Liver (tissue), 8 donors: ENCODE measurements at regions not wholly inside any gene's neighbourhood (a gene's known extent, or its start where the extent isn't known, plus 50 kb on each side); places are given as distances from the start of the nearest gene placed in this dataset.

Experiments used
- DNase-seq: peaks from one replicate; pipeline ENCODE4 v3.0.0-alpha.2; 2017; ENCODE audit warnings: low spot score
- H3K27ac ChIP-seq, 2 donors: one replicate each; pipeline ENCODE4 v1.7.0; 2013; ENCODE audit warnings: inconsistent platforms in 2 of 2, low read length in 2 of 2, control low read depth in 1 of 2, low read depth in 1 of 2, mild to moderate bottlenecking in 1 of 2
- H3K27me3 ChIP-seq, 4 donors: one replicate each; pipeline versions ENCODE4 v1.6.1 to v1.7.0; 2013; ENCODE audit warnings: low read length in 3 of 4, inconsistent platforms in 1 of 4, mild to moderate bottlenecking in 1 of 4, moderate library complexity in 1 of 4; ENCODE audit not compliant: control insufficient read depth in 4 of 4, insufficient read depth in 4 of 4
- H3K36me3 ChIP-seq, 4 donors: one replicate each; pipeline versions ENCODE4 v1.6.1 to v1.7.0; 2013; ENCODE audit warnings: low read length in 3 of 4, mild to moderate bottlenecking in 3 of 4, low read depth in 1 of 4, moderate library complexity in 1 of 4; ENCODE audit not compliant: control insufficient read depth in 4 of 4, insufficient read depth in 3 of 4
- H3K4me1 ChIP-seq, 4 donors: one replicate each; pipeline versions ENCODE4 v1.6.1 to v1.7.0; 2013; ENCODE audit warnings: low read length in 3 of 4, mild to moderate bottlenecking in 3 of 4, moderate library complexity in 1 of 4; ENCODE audit not compliant: control insufficient read depth in 4 of 4, insufficient read depth in 4 of 4
- H3K4me3 ChIP-seq, 3 donors: one replicate each; pipeline versions ENCODE4 v1.6.1 to v1.7.0; 2013; ENCODE audit warnings: low read length in 3 of 3, control low read depth in 1 of 3, low read depth in 1 of 3, mild to moderate bottlenecking in 1 of 3
- H3K9ac ChIP-seq, 2 donors: one replicate each; pipeline ENCODE4 v1.7.0; 2013; ENCODE audit warnings: low read length in 2 of 2, mild to moderate bottlenecking in 2 of 2, moderate library complexity in 2 of 2, control low read depth in 1 of 2, low read depth in 1 of 2
- H3K9me3 ChIP-seq, 4 donors: one replicate each; pipeline versions ENCODE4 v1.6.1 to v1.7.0; 2013; ENCODE audit warnings: low read length in 3 of 4; ENCODE audit not compliant: control insufficient read depth in 4 of 4
- EGR1 ChIP-seq, 2 donors: IDR thresholded peaks; 2 replicates each; pipeline ENCODE4 v1.6.1; 2016 to 2018; ENCODE audit warnings: antibody characterized with exemption in 2 of 2, low read depth in 2 of 2
- FOXA1 ChIP-seq: IDR thresholded peaks from 2 replicates; pipeline ENCODE4 v1.6.1; 2016; ENCODE audit warnings: antibody characterized with exemption
- GABPA ChIP-seq, 2 donors: IDR thresholded peaks in 1 of 2; conservative IDR thresholded peaks in 1 of 2; 2 replicates each; pipeline ENCODE4 v1.6.1; 2016; ENCODE audit warnings: antibody characterized with exemption in 2 of 2, mild to moderate bottlenecking in 1 of 2, moderate library complexity in 1 of 2
- HNF4A ChIP-seq, 2 donors: conservative IDR thresholded peaks; 2 replicates each; pipeline ENCODE4 v1.6.1; 2016; ENCODE audit warnings: antibody characterized with exemption in 2 of 2, mild to moderate bottlenecking in 2 of 2
- HNF4G ChIP-seq: IDR thresholded peaks from 2 replicates; pipeline ENCODE4 v1.6.1; 2016; ENCODE audit warnings: antibody characterized with exemption
- JUND ChIP-seq, 2 donors: IDR thresholded peaks; 2 replicates each; pipeline ENCODE4 v1.6.1; 2016; ENCODE audit warnings: antibody characterized with exemption in 2 of 2
- NR2F2 ChIP-seq: IDR thresholded peaks from 2 replicates; pipeline ENCODE4 v1.6.1; 2016; ENCODE audit warnings: antibody characterized with exemption
- RAD21 ChIP-seq, 2 donors: IDR thresholded peaks; 2 replicates each; pipeline ENCODE4 v1.6.1; 2016; ENCODE audit warnings: antibody characterized with exemption in 2 of 2, mild to moderate bottlenecking in 2 of 2
- RXRA ChIP-seq, 2 donors: IDR thresholded peaks; 2 replicates each; pipeline ENCODE4 v1.6.1; 2017 to 2018; ENCODE audit warnings: antibody characterized with exemption in 2 of 2, mild to moderate bottlenecking in 1 of 2
- SP1 ChIP-seq: IDR thresholded peaks from 2 replicates; pipeline ENCODE4 v1.6.1; 2018; ENCODE audit warnings: antibody characterized with exemption, mild to moderate bottlenecking
- YY1 ChIP-seq: IDR thresholded peaks from 2 replicates; pipeline ENCODE4 v1.6.1; 2016; ENCODE audit warnings: antibody characterized with exemption, mild to moderate bottlenecking
- WGBS: extraction: QIAGEN DNeasy Blood & Tissue Kit; methylation state at CpG from one replicate; pipeline ENCODE4 v1.1.7; 2013; 5-methylcytosine and 5-hydroxymethylcytosine counted together
- TF ChIP-seq, protein P1 (sequence below): IDR thresholded peaks from 2 replicates; pipeline ENCODE4 v1.6.1; 2016; ENCODE audit warnings: antibody characterized with exemption
- TF ChIP-seq, protein P2 (sequence below): fragments of 150-350 bp; IDR thresholded peaks from 2 replicates; pipeline ENCODE4 v1.5.1; 2017; ENCODE audit warnings: improper control_type of control experiment, low read depth, low read length; ENCODE audit not compliant: missing input control
- TF ChIP-seq, protein P3 (sequence below): IDR thresholded peaks from 2 replicates; pipeline ENCODE4 v1.6.1; 2016; ENCODE audit warnings: antibody characterized with exemption
- TF ChIP-seq, protein P4 (sequence below): IDR thresholded peaks from 2 replicates; pipeline ENCODE4 v1.6.1; 2016; ENCODE audit warnings: antibody characterized with exemption
- donor health status: healthy.
- donor health status: healthy.
- donor health status: healthy.
- donor health status: healthy.
- donor health status: healthy.

DNA sequence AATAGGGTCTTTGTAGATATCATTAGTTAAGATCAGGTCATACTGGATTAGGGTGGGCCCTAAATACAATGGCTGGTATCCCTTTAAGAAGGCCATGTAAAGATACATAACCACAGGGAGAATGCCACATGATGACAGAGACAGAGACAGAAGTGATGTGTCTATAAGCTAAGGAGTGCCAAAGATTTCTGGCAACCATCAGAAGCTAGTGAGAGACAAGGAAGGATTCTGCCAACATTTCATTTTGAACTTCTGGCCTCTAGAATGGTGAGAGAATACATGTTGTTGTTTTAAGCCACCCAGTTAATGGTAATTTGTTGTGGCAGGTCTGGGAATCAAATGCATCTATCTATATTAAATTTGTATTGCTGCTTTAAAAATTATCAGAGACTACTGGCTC is 185.5 kb upstream of the CYRIA start:
- TF ChIP-seq, protein P1, sequence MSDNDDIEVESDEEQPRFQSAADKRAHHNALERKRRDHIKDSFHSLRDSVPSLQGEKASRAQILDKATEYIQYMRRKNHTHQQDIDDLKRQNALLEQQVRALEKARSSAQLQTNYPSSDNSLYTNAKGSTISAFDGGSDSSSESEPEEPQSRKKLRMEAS, result no peak
- TF ChIP-seq, protein P2, sequence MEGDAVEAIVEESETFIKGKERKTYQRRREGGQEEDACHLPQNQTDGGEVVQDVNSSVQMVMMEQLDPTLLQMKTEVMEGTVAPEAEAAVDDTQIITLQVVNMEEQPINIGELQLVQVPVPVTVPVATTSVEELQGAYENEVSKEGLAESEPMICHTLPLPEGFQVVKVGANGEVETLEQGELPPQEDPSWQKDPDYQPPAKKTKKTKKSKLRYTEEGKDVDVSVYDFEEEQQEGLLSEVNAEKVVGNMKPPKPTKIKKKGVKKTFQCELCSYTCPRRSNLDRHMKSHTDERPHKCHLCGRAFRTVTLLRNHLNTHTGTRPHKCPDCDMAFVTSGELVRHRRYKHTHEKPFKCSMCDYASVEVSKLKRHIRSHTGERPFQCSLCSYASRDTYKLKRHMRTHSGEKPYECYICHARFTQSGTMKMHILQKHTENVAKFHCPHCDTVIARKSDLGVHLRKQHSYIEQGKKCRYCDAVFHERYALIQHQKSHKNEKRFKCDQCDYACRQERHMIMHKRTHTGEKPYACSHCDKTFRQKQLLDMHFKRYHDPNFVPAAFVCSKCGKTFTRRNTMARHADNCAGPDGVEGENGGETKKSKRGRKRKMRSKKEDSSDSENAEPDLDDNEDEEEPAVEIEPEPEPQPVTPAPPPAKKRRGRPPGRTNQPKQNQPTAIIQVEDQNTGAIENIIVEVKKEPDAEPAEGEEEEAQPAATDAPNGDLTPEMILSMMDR, result no peak
- H3K36me3 ChIP-seq, result no peaks in the 10 kb centered on the region
- no peak for DNase-seq
- no peak overlapping the region for H3K27ac ChIP-seq
- H3K9me3 ChIP-seq, result no peaks in the 10 kb centered on the region
- no peak overlapping the region for H3K4me3 ChIP-seq
- H3K4me1 ChIP-seq, result no peaks in the 10 kb centered on the region
- H3K9ac ChIP-seq, result no peak overlapping the region
- no peaks in the 10 kb centered on the region for H3K27me3 ChIP-seq

DNA sequence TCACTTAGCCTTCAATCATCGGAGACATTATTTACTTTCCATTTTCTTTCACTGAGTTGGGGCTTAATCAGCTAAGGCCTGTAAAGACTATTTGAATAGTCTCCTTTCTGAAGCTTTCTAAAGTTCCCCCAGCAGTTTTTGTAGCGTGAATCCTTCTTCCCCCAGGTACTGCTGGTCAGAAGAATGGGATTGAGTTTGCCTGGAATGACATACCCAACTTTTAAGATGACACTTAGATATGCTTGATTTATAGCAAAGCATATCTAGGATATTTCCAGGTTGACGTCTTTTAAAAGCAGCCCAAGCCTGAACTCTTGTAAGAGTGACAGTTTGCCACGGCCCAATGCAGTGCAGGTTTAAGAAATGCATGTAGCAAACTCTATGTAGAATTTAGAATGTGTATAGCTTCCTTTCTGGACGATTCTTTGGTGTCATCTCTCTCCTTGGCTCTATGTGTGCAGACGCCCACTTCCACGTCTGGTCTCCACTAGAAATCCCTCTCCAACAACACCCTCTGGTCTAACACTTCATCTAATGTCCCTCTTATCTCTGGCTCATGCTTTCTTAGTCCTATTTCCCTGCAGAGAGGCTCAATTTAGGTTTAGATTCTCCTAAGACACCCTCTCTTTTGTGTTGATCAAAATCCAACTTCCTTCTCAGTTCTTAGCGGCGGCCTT is 175.0 kb upstream of the CYRIA start:
- H3K9ac ChIP-seq, result no peak overlapping the region
- 85% methylated on average over 9 of the region's 9 CpGs for WGBS
- H3K36me3 ChIP-seq, result no peaks in the 10 kb centered on the region
- H3K4me1 ChIP-seq, result no peaks in the 10 kb centered on the region
- no peak overlapping the region for H3K4me3 ChIP-seq
- H3K27me3 ChIP-seq, result no peaks in the 10 kb centered on the region
- TF ChIP-seq YY1, result no peak
- no peak for TF ChIP-seq HNF4G
- TF ChIP-seq, protein P2, result no peak
- no peak for TF ChIP-seq NR2F2
- no peak for TF ChIP-seq FOXA1
- TF ChIP-seq, protein P3, sequence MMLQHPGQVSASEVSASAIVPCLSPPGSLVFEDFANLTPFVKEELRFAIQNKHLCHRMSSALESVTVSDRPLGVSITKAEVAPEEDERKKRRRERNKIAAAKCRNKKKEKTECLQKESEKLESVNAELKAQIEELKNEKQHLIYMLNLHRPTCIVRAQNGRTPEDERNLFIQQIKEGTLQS, result no peak
- TF ChIP-seq JUND (IDR thresholded peaks at IDR 0.05), result no peak
- TF ChIP-seq EGR1 (IDR thresholded peaks at IDR 0.05; ENCODE audit: low read depth in 2 of 2), result no peak
- TF ChIP-seq RXRA (IDR thresholded peaks at IDR 0.05), result no peak
- no peak for TF ChIP-seq RAD21 (IDR thresholded peaks at IDR 0.05)
- TF ChIP-seq, protein P4, sequence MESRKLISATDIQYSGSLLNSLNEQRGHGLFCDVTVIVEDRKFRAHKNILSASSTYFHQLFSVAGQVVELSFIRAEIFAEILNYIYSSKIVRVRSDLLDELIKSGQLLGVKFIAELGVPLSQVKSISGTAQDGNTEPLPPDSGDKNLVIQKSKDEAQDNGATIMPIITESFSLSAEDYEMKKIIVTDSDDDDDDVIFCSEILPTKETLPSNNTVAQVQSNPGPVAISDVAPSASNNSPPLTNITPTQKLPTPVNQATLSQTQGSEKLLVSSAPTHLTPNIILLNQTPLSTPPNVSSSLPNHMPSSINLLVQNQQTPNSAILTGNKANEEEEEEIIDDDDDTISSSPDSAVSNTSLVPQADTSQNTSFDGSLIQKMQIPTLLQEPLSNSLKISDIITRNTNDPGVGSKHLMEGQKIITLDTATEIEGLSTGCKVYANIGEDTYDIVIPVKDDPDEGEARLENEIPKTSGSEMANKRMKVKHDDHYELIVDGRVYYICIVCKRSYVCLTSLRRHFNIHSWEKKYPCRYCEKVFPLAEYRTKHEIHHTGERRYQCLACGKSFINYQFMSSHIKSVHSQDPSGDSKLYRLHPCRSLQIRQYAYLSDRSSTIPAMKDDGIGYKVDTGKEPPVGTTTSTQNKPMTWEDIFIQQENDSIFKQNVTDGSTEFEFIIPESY, result no peak
- no peak for TF ChIP-seq SP1
- no peak for TF ChIP-seq GABPA (IDR thresholded peaks at IDR 0.05 in 1 of 2, conservative IDR thresholded peaks at IDR 0.05 in 1 of 2)
- TF ChIP-seq HNF4A (conservative IDR thresholded peaks at IDR 0.05), result no peak
- no peak overlapping the region for H3K27ac ChIP-seq
- H3K9me3 ChIP-seq, result no peaks in the 10 kb centered on the region
- DNase-seq, result no peak
